H9 (cell line): ENCODE measurements at regions not wholly inside any gene's neighbourhood (a gene's known extent, or its start where the extent isn't known, plus 50 kb on each side); places are given as distances from the start of the nearest gene placed in this dataset.

Source experiments
- DNase-seq: peaks from one replicate; pipeline ENCODE4 v3.0.0-alpha.2; 2017
- H2AFZ ChIP-seq: one replicate; pipeline ENCODE4 v1.6.1; 2013; ENCODE audit warnings: mild to moderate bottlenecking, low read length, control low read depth, moderate library complexity
- H2AK5ac ChIP-seq: 2 replicates; pipeline ENCODE4 v1.6.1; 2013; ENCODE audit warnings: low read length, control low read depth, mixed read lengths; ENCODE audit not compliant: insufficient read length
- H2BK120ac ChIP-seq: one replicate; pipeline ENCODE4 v1.6.1; 2013; ENCODE audit warnings: low read depth, mild to moderate bottlenecking, low read length, control low read depth, inconsistent platforms; ENCODE audit not compliant: poor library complexity, severe bottlenecking
- H2BK12ac ChIP-seq: 2 replicates; pipeline ENCODE4 v1.6.1; 2013; ENCODE audit warnings: low read length, control low read depth, mixed read lengths, low read depth; ENCODE audit not compliant: insufficient read length
- H2BK15ac ChIP-seq: 2 replicates; pipeline ENCODE4 v1.6.1; 2013; ENCODE audit warnings: low read depth, low read length, control low read depth
- H2BK20ac ChIP-seq: one replicate; pipeline ENCODE4 v1.6.1; 2013; ENCODE audit warnings: low read depth, mild to moderate bottlenecking, low read length, control low read depth, inconsistent platforms; ENCODE audit not compliant: poor library complexity, severe bottlenecking
- H2BK5ac ChIP-seq: 2 replicates; pipeline ENCODE4 v1.6.1; 2013; ENCODE audit warnings: low read length, control low read depth, mixed read lengths; ENCODE audit not compliant: insufficient read length
- H3K14ac ChIP-seq: 2 replicates; pipeline ENCODE4 v1.6.1; 2013; ENCODE audit warnings: low read length, control low read depth; ENCODE audit not compliant: insufficient read depth
- H3K18ac ChIP-seq: 2 replicates; pipeline ENCODE4 v1.6.1; 2013; ENCODE audit warnings: low read depth, mild to moderate bottlenecking, mixed read lengths, low read length, control low read depth; ENCODE audit not compliant: insufficient read length
- H3K23ac ChIP-seq: 2 replicates; pipeline ENCODE4 v1.6.1; 2013; ENCODE audit warnings: low read length, control low read depth, mixed read lengths, low read depth; ENCODE audit not compliant: insufficient read length
- H3K23me2 ChIP-seq: 2 replicates; pipeline ENCODE4 v1.6.1; 2013; ENCODE audit warnings: low read depth, mild to moderate bottlenecking, mixed read lengths, low read length, control low read depth; ENCODE audit not compliant: insufficient read length, poor library complexity, severe bottlenecking
- H3K27ac ChIP-seq: 2 replicates; pipeline ENCODE4 v1.5.1; 2013; ENCODE audit warnings: low read length, control low read depth, mixed read lengths, low read depth; ENCODE audit not compliant: insufficient read length
- H3K27me3 ChIP-seq: 2 replicates; pipeline ENCODE4 v1.6.1; 2013; ENCODE audit warnings: low read length, control low read depth, inconsistent platforms; ENCODE audit not compliant: insufficient read depth
- H3K4ac ChIP-seq: 2 replicates; pipeline ENCODE4 v1.6.1; 2013; ENCODE audit warnings: low read depth, mild to moderate bottlenecking, control low read depth, inconsistent platforms, low read length, moderate library complexity
- H3K4me1 ChIP-seq: 2 replicates; pipeline ENCODE4 v1.6.1; 2013; ENCODE audit warnings: low read length, control low read depth, inconsistent platforms; ENCODE audit not compliant: insufficient read depth
- H3K4me2 ChIP-seq: 2 replicates; pipeline ENCODE4 v1.6.1; 2013; ENCODE audit warnings: low read length, control low read depth, mixed read lengths; ENCODE audit not compliant: insufficient read length, insufficient read depth
- H3K56ac ChIP-seq: 2 replicates; pipeline ENCODE4 v1.6.1; 2013; ENCODE audit warnings: low read depth, mild to moderate bottlenecking, mixed read lengths, low read length, control low read depth; ENCODE audit not compliant: insufficient read length
- H3K79me1 ChIP-seq: 2 replicates; pipeline ENCODE4 v1.6.1; 2013; ENCODE audit warnings: low read depth, mild to moderate bottlenecking, moderate library complexity, low read length, control low read depth, inconsistent platforms; ENCODE audit not compliant: insufficient read depth, poor library complexity, severe bottlenecking
- H3K79me2 ChIP-seq: 2 replicates; pipeline ENCODE4 v1.6.1; 2013; ENCODE audit warnings: low read length, control low read depth, inconsistent platforms; ENCODE audit not compliant: insufficient read depth
- H3K9ac ChIP-seq: 2 replicates; pipeline ENCODE4 v1.6.1; 2013; ENCODE audit warnings: low read length, control low read depth, mixed read lengths; ENCODE audit not compliant: insufficient read length; ENCODE audit errors: extremely low read depth
- H3K9me3 ChIP-seq: one replicate; pipeline ENCODE4 v1.6.1; 2013; ENCODE audit warnings: low read depth, low read length, inconsistent platforms; ENCODE audit not compliant: control insufficient read depth
- H3T11ph ChIP-seq: one replicate; pipeline ENCODE4 v1.6.1; 2013; ENCODE audit warnings: mild to moderate bottlenecking, low read length, control low read depth, inconsistent platforms
- H4K20me1 ChIP-seq: one replicate; pipeline ENCODE4 v1.6.1; 2013; ENCODE audit not compliant: control insufficient read depth, insufficient read length, insufficient read depth
- H4K5ac ChIP-seq: 2 replicates; pipeline ENCODE4 v1.6.1; 2013; ENCODE audit warnings: low read depth, mild to moderate bottlenecking, mixed read lengths, low read length, control low read depth; ENCODE audit not compliant: insufficient read length
- H4K8ac ChIP-seq: replicated peaks from 2 replicates; pipeline ENCODE4 v1.6.1; 2013; ENCODE audit warnings: low read length, control low read depth, mixed read lengths, low read depth; ENCODE audit not compliant: insufficient read length
- H4K91ac ChIP-seq: 2 replicates; pipeline ENCODE4 v1.6.1; 2013; ENCODE audit warnings: low read depth, mild to moderate bottlenecking, moderate library complexity, mixed read lengths, low read length, control low read depth; ENCODE audit not compliant: insufficient read length
- H3K27ac Mint-ChIP-seq, 3 experiments: 2 replicates in 2 of 3; 3 replicates in 1 of 3; pipeline ENCODE4 v1.8.0; 2020 to 2021; ENCODE audit warnings: mixed read lengths in 3 of 3, mild to moderate bottlenecking in 1 of 3, moderate library complexity in 1 of 3
- H3K27me3 Mint-ChIP-seq: 2 replicates; pipeline ENCODE4 v1.8.0; 2021; ENCODE audit warnings: low read depth, mild to moderate bottlenecking, moderate library complexity, mixed read lengths
- H3K36me3 Mint-ChIP-seq, 3 experiments: 2 replicates in 2 of 3; 3 replicates in 1 of 3; pipeline ENCODE4 v1.8.0; 2020 to 2021; ENCODE audit warnings: low read depth in 3 of 3, mixed read lengths in 3 of 3; ENCODE audit not compliant: insufficient read depth in 1 of 3
- H3K4me1 Mint-ChIP-seq, 2 experiments: 2 replicates each; pipeline ENCODE4 v1.8.0; 2020; ENCODE audit warnings: mixed read lengths in 2 of 2
- H3K4me3 Mint-ChIP-seq, 2 experiments: 2 replicates in 1 of 2; 3 replicates in 1 of 2; pipeline ENCODE4 v1.8.0; 2020 to 2021; ENCODE audit warnings: mild to moderate bottlenecking in 2 of 2, mixed read lengths in 2 of 2, moderate library complexity in 1 of 2
- H3K9me3 Mint-ChIP-seq, 2 experiments: 2 replicates in 1 of 2; 3 replicates in 1 of 2; pipeline ENCODE4 v1.8.0; 2020; ENCODE audit warnings: mild to moderate bottlenecking in 2 of 2, mixed read lengths in 2 of 2, moderate library complexity in 1 of 2
- WGBS: extraction: QIAGEN DNeasy Blood & Tissue Kit; methylation state at CpG from one replicate; pipeline ENCODE4 v1.1.7; 2013; ENCODE audit warnings: missing lambda C conversion rate, low lambda C conversion rate, mixed read lengths; ENCODE audit not compliant: insufficient read length; ENCODE audit errors: extremely low coverage; 5-methylcytosine and 5-hydroxymethylcytosine counted together
- TF ChIP-seq, protein P1 (sequence below): fragments of 200-600 bp; sonication (generic); conservative IDR thresholded peaks from 3 replicates; pipeline ENCODE4 v1.8.0; 2021; ENCODE audit warnings: antibody characterized with exemption, mild to moderate bottlenecking

DNA sequence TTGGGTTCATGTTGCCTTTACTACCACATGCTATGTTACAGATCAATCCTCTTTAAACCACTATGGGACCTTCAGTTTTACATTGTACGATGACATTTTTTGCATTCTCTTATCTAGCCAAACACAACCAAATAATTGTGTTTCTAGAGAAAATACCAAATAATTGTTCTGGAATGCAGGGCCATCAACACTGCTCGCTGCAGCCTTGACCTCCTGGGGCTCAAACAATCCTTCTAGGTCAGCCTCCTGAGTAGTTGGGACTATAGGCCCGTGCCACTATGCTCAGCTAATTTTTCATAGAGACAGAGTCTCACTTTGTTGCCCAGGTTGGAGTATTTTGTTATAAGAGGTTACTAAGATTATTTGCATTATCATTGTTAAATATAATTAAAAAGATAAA is 237.5 kb upstream of the PMFBP1 start:
- no peak overlapping the region for H3K14ac ChIP-seq
- H3K4me3 Mint-ChIP-seq = no peak overlapping the region
- H3K9ac ChIP-seq = no peak overlapping the region
- no peaks in the 10 kb centered on the region; the same call in 1 of the 2 replicates for H3K4me1 ChIP-seq
- H3K23me2 ChIP-seq = no peaks in the 10 kb centered on the region
- H3T11ph ChIP-seq = no peak overlapping the region
- no peaks in the 10 kb centered on the region for H3K27me3 Mint-ChIP-seq
- H3K56ac ChIP-seq = no peak overlapping the region
- no peak overlapping the region for H3K18ac ChIP-seq
- no peak overlapping the region for H2BK12ac ChIP-seq
- no peak for DNase-seq
- no peak overlapping the region for H3K23ac ChIP-seq
- TF ChIP-seq, protein P1, sequence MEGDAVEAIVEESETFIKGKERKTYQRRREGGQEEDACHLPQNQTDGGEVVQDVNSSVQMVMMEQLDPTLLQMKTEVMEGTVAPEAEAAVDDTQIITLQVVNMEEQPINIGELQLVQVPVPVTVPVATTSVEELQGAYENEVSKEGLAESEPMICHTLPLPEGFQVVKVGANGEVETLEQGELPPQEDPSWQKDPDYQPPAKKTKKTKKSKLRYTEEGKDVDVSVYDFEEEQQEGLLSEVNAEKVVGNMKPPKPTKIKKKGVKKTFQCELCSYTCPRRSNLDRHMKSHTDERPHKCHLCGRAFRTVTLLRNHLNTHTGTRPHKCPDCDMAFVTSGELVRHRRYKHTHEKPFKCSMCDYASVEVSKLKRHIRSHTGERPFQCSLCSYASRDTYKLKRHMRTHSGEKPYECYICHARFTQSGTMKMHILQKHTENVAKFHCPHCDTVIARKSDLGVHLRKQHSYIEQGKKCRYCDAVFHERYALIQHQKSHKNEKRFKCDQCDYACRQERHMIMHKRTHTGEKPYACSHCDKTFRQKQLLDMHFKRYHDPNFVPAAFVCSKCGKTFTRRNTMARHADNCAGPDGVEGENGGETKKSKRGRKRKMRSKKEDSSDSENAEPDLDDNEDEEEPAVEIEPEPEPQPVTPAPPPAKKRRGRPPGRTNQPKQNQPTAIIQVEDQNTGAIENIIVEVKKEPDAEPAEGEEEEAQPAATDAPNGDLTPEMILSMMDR = no peak
- H2BK5ac ChIP-seq = no peak overlapping the region
- no peak overlapping the region for H3K27ac ChIP-seq
- WGBS = no CpG with 5 or more reads among the region's 3 CpGs
- peaks cover 13 to 16% of the 10 kb centered on the region in 2 experiments for H3K4me1 Mint-ChIP-seq
- H3K4ac ChIP-seq = no peak overlapping the region
- H3K27me3 ChIP-seq = no peaks in the 10 kb centered on the region
- no peak overlapping the region for H4K91ac ChIP-seq
- H3K9me3 ChIP-seq = no peaks in the 10 kb centered on the region
- H3K79me2 ChIP-seq = no peaks in the 10 kb centered on the region
- H2BK15ac ChIP-seq = no peak overlapping the region
- no peaks in the 10 kb centered on the region for H4K20me1 ChIP-seq
- H4K8ac ChIP-seq = no peak overlapping the region
- H3K79me1 ChIP-seq = no peaks in the 10 kb centered on the region
- H3K4me2 ChIP-seq = no peak overlapping the region
- H2AFZ ChIP-seq = no peak overlapping the region
- H4K5ac ChIP-seq = no peak overlapping the region
- no peak overlapping the region for H2BK20ac ChIP-seq
- H2BK120ac ChIP-seq = no peak overlapping the region
- peaks cover 3 to 16% (median 9%) of the 10 kb centered on the region in 3 experiments; a peak in 6 of 7 replicates for H3K36me3 Mint-ChIP-seq
- no peak overlapping the region; a peak in 2 of 7 replicates for H3K27ac Mint-ChIP-seq
- no peak overlapping the region for H2AK5ac ChIP-seq
- H3K9me3 Mint-ChIP-seq = peaks cover 5 to 13% of the 10 kb centered on the region in 2 experiments
